ENCODE measurements at regions not wholly inside any gene's neighbourhood (a gene's known extent, or its start where the extent isn't known, plus 50 kb on each side); places are given as distances from the start of the nearest gene placed in this dataset.

DNA sequence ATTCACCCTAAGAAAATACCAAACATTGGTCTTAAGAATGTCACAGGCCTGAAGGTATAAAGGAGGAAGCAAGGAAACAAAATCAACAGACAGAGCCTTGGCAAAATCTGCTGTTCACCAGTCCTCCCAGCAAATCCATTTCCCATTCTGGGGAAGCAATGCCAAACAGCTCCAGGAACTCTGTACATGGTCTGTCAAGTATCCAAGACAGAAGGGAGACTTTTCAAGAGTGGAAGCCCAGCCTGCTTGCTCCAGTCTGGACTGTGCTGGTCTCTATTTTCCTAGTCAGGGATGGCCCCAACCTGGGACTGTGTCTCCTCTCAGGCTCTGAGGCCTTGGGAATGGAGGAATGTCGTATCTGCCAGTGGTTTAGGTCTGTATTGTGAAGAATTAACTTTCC is 251.5 kb downstream of the DAD1 start:
- no peak for TF ChIP-seq ZC3H10 (CRISPR knock-in tag; IDR thresholded peaks at IDR 0.05)
- no peak for TF ChIP-seq ZFP3 (CRISPR knock-in tag; IDR thresholded peaks at IDR 0.05)
- TF ChIP-seq SNAI2 (CRISPR knock-in tag; IDR thresholded peaks at IDR 0.05): no peak
